Neuronal stem cell (in vitro differentiated cells): ENCODE measurements at regions not wholly inside any gene's neighbourhood (a gene's known extent, or its start where the extent isn't known, plus 50 kb on each side); places are given as distances from the start of the nearest gene placed in this dataset.

Experiments used
- DNase-seq: peaks from one replicate; pipeline ENCODE4 v3.0.0-alpha.2; 2013; ENCODE audit warnings: low spot score
- H2AFZ ChIP-seq: one replicate; pipeline ENCODE4 v1.6.1; 2013; ENCODE audit warnings: mild to moderate bottlenecking, low read length, inconsistent platforms
- H2AK5ac ChIP-seq: 2 replicates; pipeline ENCODE4 v1.6.1; 2013; ENCODE audit warnings: low read depth, mild to moderate bottlenecking, inconsistent platforms, low read length, moderate library complexity, mixed read lengths
- H2BK120ac ChIP-seq: 2 replicates; pipeline ENCODE4 v1.6.1; 2013; ENCODE audit warnings: low read depth, mild to moderate bottlenecking, inconsistent platforms, low read length, moderate library complexity, mixed read lengths
- H2BK12ac ChIP-seq: one replicate; pipeline ENCODE4 v1.6.1; 2013; ENCODE audit warnings: low read length, inconsistent platforms
- H2BK15ac ChIP-seq: 2 replicates; pipeline ENCODE4 v1.6.1; 2013; ENCODE audit warnings: mild to moderate bottlenecking, low read length, inconsistent platforms, mixed read lengths
- H2BK5ac ChIP-seq: one replicate; pipeline ENCODE4 v1.6.1; 2013; ENCODE audit warnings: inconsistent platforms, mild to moderate bottlenecking, low read length, moderate library complexity
- H3K14ac ChIP-seq: one replicate; pipeline ENCODE4 v1.6.1; 2013; ENCODE audit warnings: low read length, inconsistent platforms
- H3K18ac ChIP-seq: 2 replicates; pipeline ENCODE4 v1.6.1; 2013; ENCODE audit warnings: low read length, inconsistent platforms
- H3K23ac ChIP-seq: 2 replicates; pipeline ENCODE4 v1.6.1; 2013; ENCODE audit warnings: low read depth, mild to moderate bottlenecking, mixed read lengths, low read length, inconsistent platforms; ENCODE audit not compliant: poor library complexity
- H3K27ac ChIP-seq: replicated peaks from 3 replicates; pipeline ENCODE4 v1.5.1; 2013; ENCODE audit warnings: low read length, inconsistent platforms
- H3K27me3 ChIP-seq, 3 experiments: 2 replicates each; pipeline ENCODE4 v1.6.1; 2013; ENCODE audit warnings: low read length in 3 of 3, mild to moderate bottlenecking in 2 of 3, inconsistent platforms in 1 of 3, low read depth in 1 of 3, mixed read lengths in 1 of 3, moderate library complexity in 1 of 3; ENCODE audit not compliant: control insufficient read depth in 3 of 3, insufficient read depth in 3 of 3
- H3K36me3 ChIP-seq, 2 donors: replicated peaks in 1 of 2; 2 replicates each; pipeline ENCODE4 v1.6.1; 2013; ENCODE audit warnings: low read length in 2 of 2; ENCODE audit not compliant: control insufficient read depth in 2 of 2, insufficient read depth in 2 of 2
- H3K4ac ChIP-seq: 2 replicates; pipeline ENCODE4 v1.6.1; 2013; ENCODE audit warnings: inconsistent platforms, mild to moderate bottlenecking, low read length, moderate library complexity
- H3K4me1 ChIP-seq, 2 donors: 1 replicate in 1 of 2; 2 replicates in 1 of 2; pipeline ENCODE4 v1.6.1; 2013; ENCODE audit warnings: low read length in 2 of 2, low read depth in 1 of 2; ENCODE audit not compliant: control insufficient read depth in 2 of 2, insufficient read depth in 1 of 2
- H3K4me2 ChIP-seq: one replicate; pipeline ENCODE4 v1.6.1; 2013; ENCODE audit warnings: mild to moderate bottlenecking, low read length, inconsistent platforms; ENCODE audit not compliant: insufficient read depth, poor library complexity, severe bottlenecking
- H3K4me3 ChIP-seq, 2 donors: 2 replicates each; pipeline ENCODE4 v1.5.1; 2013; ENCODE audit warnings: low read length in 2 of 2, mild to moderate bottlenecking in 2 of 2, inconsistent platforms in 1 of 2, moderate library complexity in 1 of 2
- H3K79me1 ChIP-seq: one replicate; pipeline ENCODE4 v1.6.1; 2013; ENCODE audit warnings: low read depth, mild to moderate bottlenecking, inconsistent platforms, low read length, moderate library complexity
- H3K9ac ChIP-seq: one replicate; pipeline ENCODE4 v1.6.1; 2013; ENCODE audit warnings: mild to moderate bottlenecking, low read depth, low read length, inconsistent platforms; ENCODE audit not compliant: poor library complexity
- H3K9me3 ChIP-seq, 2 donors: replicated peaks in 1 of 2; 2 replicates each; pipeline versions ENCODE3 to v1.6.1; 2013; ENCODE audit warnings: low read length in 2 of 2, mild to moderate bottlenecking in 2 of 2, inconsistent platforms in 1 of 2, low read depth in 1 of 2, mixed read lengths in 1 of 2, moderate library complexity in 1 of 2; ENCODE audit not compliant: control insufficient read depth in 2 of 2, insufficient read depth in 1 of 2
- H4K8ac ChIP-seq: one replicate; pipeline ENCODE4 v1.6.1; 2013; ENCODE audit warnings: low read depth, mild to moderate bottlenecking, inconsistent platforms, low read length, moderate library complexity
- H4K91ac ChIP-seq: one replicate; pipeline ENCODE4 v1.6.1; 2013; ENCODE audit warnings: low read length, low read depth, mild to moderate bottlenecking, inconsistent platforms; ENCODE audit not compliant: poor library complexity
- WGBS, 2 donors: extraction: QIAGEN DNeasy Blood & Tissue Kit; methylation state at CpG; one replicate each; pipeline ENCODE4 v1.1.7; 2013; ENCODE audit warnings: missing lambda C conversion rate in 2 of 2, mixed read lengths in 1 of 2; ENCODE audit not compliant: insufficient read length in 2 of 2, insufficient replicate concordance in 1 of 2; ENCODE audit errors: extremely low coverage in 2 of 2; 5-methylcytosine and 5-hydroxymethylcytosine counted together

DNA sequence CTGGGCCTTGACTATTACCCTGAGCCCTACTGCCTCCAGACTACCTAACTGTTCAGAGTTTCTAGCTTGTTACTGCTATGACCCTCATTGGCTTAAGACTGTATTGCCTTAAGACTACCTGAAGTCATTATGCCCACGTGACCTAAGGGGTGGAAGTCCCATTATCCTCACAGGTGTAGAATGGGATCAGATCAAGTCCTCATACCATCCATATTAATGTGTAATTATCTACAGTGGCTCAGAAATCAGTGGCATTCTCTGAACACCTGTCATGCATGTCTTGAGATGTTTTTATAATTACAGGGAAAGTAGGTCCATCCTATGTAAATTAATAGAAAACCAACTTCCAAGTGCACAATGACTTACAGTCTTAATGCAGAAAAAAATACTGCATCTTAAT is 124.0 kb upstream of the CDC42EP3 start:
- no CpG with 5 or more reads among the region's 1 CpG for WGBS, 2 donors
- H3K18ac ChIP-seq, result no peak overlapping the region
- H2BK15ac ChIP-seq, result no peak overlapping the region
- H2BK120ac ChIP-seq, result no peak overlapping the region
- H3K27me3 ChIP-seq, result peaks cover 0 to 4% (median 0%) of the 10 kb centered on the region in 3 experiments
- H2AFZ ChIP-seq, result no peak overlapping the region
- H2AK5ac ChIP-seq, result no peak overlapping the region
- no peaks in the 10 kb centered on the region for H3K79me1 ChIP-seq
- no peak overlapping the region for H3K23ac ChIP-seq
- H3K9me3 ChIP-seq, result no peaks in the 10 kb centered on the region
- H4K8ac ChIP-seq, result no peak overlapping the region
- H3K4me1 ChIP-seq, result no peaks in the 10 kb centered on the region
- no peak overlapping the region for H2BK5ac ChIP-seq
- no peak overlapping the region for H3K9ac ChIP-seq
- no peak overlapping the region for H3K4ac ChIP-seq
- H4K91ac ChIP-seq, result no peak overlapping the region
- H3K27ac ChIP-seq, result no peak overlapping the region
- no peak overlapping the region for H2BK12ac ChIP-seq
- no peak overlapping the region for H3K4me2 ChIP-seq
- no peaks in the 10 kb centered on the region for H3K36me3 ChIP-seq
- H3K4me3 ChIP-seq, result no peak overlapping the region
- no peak for DNase-seq
- no peak overlapping the region for H3K14ac ChIP-seq

DNA sequence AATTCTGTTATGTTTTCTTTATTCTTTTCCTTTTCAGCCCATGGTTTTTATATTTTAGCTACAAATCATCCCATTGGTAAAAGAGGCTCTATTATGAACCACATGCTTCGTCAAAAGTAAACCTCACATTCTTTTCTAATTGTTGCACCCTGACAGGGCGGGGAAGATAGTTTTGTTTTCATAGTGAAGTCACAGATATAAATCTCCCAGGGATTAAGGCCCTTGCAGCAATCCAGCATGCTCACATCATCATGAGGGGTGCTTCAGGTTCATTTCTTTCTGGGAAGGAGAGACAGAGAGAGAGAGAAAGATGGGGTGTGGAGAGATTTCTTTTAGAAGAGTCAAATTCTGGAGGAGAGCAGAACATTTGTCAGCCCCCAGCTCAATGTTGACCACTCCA is 124.5 kb upstream of the CDC42EP3 start:
- Histone ChIP-seq H4K91ac (no peak overlapping the region), H2BK12ac (no peak overlapping the region), H3K36me3 (no peaks in the 10 kb centered on the region), H3K9me3 (no peaks in the 10 kb centered on the region), H3K9ac (no peak overlapping the region), H3K79me1 (no peaks in the 10 kb centered on the region), H3K4me1 (no peaks in the 10 kb centered on the region), H2AK5ac (no peak overlapping the region), H2BK5ac (no peak overlapping the region), H3K4me3 (no peak overlapping the region), H3K27ac (no peak overlapping the region), H3K18ac (no peak overlapping the region), H2BK15ac (no peak overlapping the region), H3K4ac (no peak overlapping the region), H2AFZ (no peak overlapping the region), H3K14ac (no peak overlapping the region), H3K23ac (no peak overlapping the region), H2BK120ac (no peak overlapping the region), H3K4me2 (no peak overlapping the region), H3K27me3 (peaks cover 0 to 4% (median 0%) of the 10 kb centered on the region in 3 experiments), H4K8ac (no peak overlapping the region)
- DNase-seq, result no peak
- no CpG with 5 or more reads among the region's 2 CpGs for WGBS, 2 donors

DNA sequence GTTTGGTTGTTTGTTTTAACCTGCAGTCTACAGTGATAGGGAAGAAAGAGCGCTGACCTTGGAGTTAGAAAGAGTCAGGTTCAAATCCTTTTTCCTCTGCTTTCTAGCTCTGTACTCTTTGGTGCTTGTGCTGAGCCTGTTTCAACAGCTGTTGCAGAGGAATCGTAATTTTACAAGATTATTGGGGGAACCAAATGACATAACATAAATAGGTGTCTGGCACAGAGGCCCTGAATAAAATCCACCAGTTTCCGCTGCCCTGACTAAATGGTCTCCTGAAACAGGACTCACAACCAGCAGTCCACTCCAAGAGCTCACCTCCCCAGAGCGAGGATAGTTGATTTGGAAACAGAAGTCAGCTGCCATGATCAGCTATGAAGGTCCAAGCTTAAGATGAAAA is 125.0 kb upstream of the CDC42EP3 start:
- no peaks in the 10 kb centered on the region for H3K36me3 ChIP-seq
- no peak overlapping the region for H3K4me3 ChIP-seq
- H4K91ac ChIP-seq, result no peak overlapping the region
- H3K4ac ChIP-seq, result no peak overlapping the region
- no peak overlapping the region for H3K18ac ChIP-seq
- H2BK12ac ChIP-seq, result no peak overlapping the region
- H2AFZ ChIP-seq, result no peak overlapping the region
- no peak overlapping the region for H4K8ac ChIP-seq
- H3K4me1 ChIP-seq, result no peaks in the 10 kb centered on the region
- no peak overlapping the region for H2AK5ac ChIP-seq
- H3K27ac ChIP-seq, result no peak overlapping the region
- no peak overlapping the region for H3K4me2 ChIP-seq
- no peak overlapping the region for H3K14ac ChIP-seq
- DNase-seq, result no peak
- no peaks in the 10 kb centered on the region for H3K9me3 ChIP-seq
- no peak overlapping the region for H2BK15ac ChIP-seq
- H3K23ac ChIP-seq, result no peak overlapping the region
- no peak overlapping the region for H2BK120ac ChIP-seq
- H3K79me1 ChIP-seq, result no peaks in the 10 kb centered on the region
- no peak overlapping the region for H3K9ac ChIP-seq
- H3K27me3 ChIP-seq, result peaks cover 0 to 4% (median 0%) of the 10 kb centered on the region in 3 experiments
- no peak overlapping the region for H2BK5ac ChIP-seq
- no CpG with 5 or more reads among the region's 4 CpGs for WGBS, 2 donors

DNA sequence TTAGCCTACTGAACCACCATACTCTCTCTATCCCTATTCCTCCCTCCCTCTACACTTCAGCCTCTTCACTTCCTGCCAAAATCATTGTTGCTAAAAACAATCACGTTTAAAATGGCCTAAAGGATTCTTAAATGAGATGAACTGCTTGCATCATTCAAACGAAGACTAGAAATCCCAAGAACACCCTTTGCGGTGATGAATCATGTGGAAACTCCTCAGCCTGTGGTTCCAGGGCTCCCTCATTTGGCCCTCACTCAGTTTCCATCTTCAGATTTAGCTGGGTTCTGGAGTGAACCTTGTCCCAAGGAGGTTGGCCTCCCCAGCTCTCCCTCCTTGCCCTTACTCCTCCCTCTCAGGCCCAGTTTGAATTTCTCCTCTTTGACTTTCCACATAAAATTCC is 125.6 kb upstream of the CDC42EP3 start:
- Histone ChIP-seq H2BK5ac (no peak overlapping the region), H2BK15ac (no peak overlapping the region), H3K4me2 (no peak overlapping the region), H3K4me1 (no peaks in the 10 kb centered on the region), H2AK5ac (no peak overlapping the region), H3K4me3 (no peak overlapping the region), H3K9me3 (no peaks in the 10 kb centered on the region), H3K9ac (no peak overlapping the region), H2AFZ (no peak overlapping the region), H3K27me3 (peaks cover 0 to 4% (median 0%) of the 10 kb centered on the region in 3 experiments), H3K36me3 (no peaks in the 10 kb centered on the region), H3K14ac (no peak overlapping the region), H2BK120ac (no peak overlapping the region), H2BK12ac (no peak overlapping the region), H3K4ac (no peak overlapping the region), H3K18ac (no peak overlapping the region), H3K79me1 (no peaks in the 10 kb centered on the region), H4K91ac (no peak overlapping the region), H3K23ac (no peak overlapping the region), H3K27ac (no peak overlapping the region), H4K8ac (no peak overlapping the region)
- no peak for DNase-seq
- WGBS, 2 donors, result no CpG with 5 or more reads among the region's 3 CpGs
